ENCODE measurements at regions not wholly inside any gene's neighbourhood (a gene's known extent, or its start where the extent isn't known, plus 50 kb on each side); places are given as distances from the start of the nearest gene placed in this dataset.
A peak's percentile ranks its signal among the peaks of the same experiment; 100 is the strongest.
"Not testable (repeated sequence)": the region's sequence is repeated elsewhere in the genome, so short reads cannot be mapped to it uniquely, and the experiment has no call there.

DNA sequence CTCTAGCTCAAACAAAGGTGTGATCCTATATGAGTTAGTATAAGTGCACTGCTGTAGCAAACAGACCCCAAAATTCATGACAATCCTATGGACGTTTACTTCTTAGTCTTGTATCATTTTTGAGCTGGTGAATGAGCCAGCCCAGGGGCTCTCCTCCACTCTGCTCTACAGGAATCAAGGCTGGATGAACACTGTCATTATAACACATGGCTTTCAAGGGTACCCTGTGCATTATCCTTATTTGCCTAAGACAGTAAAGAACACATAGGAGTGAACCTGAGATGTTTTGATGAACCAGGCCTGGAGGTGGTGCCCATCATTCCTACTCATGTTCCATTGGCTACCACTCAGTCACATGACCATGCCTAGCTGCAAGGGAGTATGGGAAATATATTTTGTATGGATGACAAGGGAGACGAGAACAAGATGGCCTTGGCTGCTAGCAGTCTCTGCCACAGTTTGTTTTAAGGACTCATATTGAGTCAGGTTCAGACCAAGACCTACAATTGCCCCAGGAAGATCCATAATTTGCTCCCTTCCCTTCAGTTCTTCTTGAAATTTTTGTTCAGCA lies 107.4 kb upstream of the HES1 start:
- DNase-seq = no peak

DNA sequence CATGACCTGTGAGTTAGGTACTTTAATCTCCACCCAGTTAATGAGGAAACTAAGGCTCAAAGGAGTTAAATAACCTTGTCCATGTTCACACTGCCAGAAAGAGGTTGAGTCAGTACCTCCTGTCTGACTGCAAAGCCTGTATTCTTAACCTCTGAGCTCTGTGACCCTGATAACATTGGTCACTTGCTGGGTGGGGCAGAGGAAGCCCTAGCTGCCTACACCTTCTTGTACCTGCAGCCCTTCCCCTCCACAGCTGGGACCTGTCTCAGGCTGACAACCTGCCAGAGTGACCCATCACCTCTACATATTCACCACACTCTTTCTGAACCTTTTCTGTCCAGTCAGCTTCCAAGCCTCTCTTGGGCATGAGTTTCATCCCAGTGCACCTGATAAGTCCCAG lies 106.1 kb upstream of the HES1 start:
- no peak for DNase-seq

DNA sequence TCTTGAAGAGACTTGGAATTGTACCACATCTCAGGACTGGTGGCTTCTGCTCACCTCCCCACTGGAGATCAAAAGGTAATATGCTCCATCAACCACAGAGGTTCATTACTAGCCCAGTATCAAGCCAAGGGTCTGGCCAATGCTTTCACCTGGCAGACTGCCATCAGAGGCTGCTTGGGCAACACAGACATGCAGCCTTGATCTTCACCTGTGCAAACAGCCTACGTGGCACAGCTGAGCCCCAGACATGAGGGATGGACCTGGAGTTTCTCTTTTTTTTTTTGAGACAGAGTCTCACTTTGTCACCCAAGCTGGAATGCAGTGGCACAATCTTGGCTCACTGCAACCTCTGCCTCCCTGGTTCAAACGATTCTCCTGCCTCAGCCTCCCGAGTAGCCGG lies 105.6 kb upstream of the HES1 start:
- no peak for DNase-seq

DNA sequence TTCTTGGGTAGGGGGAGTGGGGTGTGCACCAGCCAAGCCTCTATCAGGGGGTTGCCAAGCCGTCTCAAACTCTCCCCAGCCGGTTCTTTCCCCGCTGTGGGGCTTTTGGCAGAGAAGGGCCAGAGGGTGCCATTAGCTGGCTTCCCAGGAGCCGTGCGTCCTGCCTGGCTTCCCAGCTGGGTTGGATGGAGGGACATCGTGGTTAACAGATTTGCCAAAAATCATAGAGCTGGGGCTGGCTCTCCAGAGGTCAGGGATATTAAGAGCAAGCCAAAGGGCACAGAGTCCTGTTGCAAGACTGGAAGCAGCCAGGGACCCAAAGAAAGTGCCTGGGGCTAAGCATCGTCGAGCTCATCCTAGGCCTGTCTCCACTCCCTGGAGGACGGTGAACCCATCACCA lies 104.6 kb upstream of the HES1 start:
- DNase-seq = no peak

DNA sequence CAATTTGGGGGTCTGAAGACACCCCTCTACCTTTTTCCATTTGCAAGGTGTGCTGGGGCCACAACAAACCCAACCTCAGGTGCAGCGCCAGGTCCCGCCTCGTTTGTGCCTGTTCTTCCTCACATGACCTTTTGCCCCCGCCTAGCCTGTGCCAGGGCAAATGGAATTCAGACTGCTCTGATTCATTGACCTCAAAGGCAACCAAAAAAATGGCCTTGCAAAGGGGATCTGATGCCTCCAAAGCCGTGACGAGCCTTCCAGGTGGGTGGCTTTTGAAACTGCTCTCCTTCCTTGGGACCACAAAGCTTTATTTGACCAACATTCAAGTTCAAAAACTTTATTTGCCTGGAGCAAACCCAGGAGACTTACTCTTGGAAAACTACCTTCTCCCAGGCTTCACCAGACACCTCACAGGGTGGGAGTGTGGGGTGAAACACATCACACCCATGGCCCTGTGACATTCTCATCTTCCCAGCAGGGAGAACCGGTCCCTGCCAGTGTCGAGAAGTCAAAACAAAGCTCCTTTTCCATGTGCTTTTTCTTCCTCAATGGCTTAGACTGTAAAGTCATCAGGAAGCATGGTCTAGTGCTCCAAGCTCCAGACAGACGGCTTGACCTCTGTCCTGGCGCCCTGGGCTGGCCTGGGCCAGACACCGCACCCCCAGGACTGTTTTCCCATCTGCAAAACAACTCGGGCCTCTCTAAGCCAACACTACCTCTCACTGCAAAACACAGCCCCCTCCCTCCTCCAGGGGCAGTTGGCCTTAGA lies 103.9 kb upstream of the HES1 start:
- DNase-seq = no peak

DNA sequence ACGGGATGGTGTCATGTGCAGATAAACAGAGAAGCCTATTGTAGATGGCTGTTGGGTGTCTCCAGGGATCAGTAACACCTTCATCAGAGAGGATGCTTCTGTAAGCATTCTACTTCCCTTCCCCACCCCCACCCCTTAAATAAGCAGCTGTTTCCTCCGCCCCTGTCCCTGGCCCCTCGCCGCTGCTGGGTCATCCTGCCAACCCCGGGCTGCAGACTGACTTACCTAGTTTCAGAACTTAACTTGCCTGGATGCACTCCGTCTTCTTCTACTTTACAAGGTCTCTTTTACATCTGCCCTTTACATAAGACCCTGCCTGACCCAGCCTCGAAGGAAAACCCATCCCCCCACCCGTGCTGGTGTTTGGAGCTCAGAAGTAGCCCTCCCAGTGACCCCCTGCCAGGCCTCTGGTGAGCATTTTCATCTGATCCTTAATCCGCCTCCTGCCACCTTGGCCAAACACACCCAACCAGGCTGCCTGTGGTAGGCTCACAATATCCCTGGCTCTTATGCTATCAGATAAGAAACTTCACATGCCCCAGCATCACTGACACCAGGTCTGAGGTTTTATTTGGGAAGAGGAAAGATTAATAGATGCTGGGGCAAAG lies 103.0 kb upstream of the HES1 start:
- DNase-seq = no peak

DNA sequence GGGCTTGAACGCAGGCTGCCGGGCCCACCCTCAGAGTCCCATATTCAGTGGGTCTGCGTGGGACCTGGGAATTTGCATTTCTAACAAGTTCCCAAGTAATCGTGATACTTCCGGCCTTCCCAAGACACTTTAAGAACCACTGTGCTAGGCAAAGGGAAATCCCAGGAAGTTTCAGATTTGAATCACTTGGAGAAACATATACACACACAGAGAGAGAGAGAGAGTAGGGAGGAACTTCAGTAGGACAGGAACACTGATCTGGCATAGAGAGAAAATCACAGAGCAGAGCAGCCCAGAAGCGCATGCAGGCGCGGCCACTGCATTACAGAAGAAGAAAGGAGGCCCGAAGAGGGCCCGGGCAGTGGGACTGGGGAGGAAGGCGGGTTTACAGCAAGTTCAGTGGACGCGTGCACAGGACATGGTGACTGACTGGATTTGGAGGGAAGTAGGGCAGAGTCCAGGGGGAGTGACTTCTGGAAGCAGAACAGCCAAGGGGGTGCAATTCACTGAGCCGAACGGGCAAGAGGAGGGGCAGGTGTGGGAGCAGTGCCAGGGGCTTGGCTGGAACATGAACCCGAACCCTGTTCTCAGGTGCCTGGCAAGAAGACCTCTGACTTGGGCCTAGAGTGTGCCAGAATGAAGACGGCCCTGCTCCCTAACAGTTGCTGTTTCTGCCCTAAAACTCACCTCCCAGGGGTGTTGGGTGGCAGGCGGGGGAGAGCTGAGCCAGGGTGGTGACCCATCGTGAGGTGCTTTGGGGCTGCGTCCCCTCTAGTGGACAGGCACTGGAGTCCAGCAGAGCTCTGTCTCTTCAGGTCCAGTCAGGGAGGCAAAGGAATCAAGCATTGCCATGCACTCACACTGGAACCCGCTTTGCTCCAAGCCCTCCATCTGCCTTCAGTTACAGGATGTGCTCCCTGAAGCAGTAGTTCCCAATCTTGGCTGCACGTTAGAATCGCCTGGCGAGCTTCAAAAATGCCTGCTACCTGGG lies 101.3 kb upstream of the HES1 start:
- no peak for DNase-seq

DNA sequence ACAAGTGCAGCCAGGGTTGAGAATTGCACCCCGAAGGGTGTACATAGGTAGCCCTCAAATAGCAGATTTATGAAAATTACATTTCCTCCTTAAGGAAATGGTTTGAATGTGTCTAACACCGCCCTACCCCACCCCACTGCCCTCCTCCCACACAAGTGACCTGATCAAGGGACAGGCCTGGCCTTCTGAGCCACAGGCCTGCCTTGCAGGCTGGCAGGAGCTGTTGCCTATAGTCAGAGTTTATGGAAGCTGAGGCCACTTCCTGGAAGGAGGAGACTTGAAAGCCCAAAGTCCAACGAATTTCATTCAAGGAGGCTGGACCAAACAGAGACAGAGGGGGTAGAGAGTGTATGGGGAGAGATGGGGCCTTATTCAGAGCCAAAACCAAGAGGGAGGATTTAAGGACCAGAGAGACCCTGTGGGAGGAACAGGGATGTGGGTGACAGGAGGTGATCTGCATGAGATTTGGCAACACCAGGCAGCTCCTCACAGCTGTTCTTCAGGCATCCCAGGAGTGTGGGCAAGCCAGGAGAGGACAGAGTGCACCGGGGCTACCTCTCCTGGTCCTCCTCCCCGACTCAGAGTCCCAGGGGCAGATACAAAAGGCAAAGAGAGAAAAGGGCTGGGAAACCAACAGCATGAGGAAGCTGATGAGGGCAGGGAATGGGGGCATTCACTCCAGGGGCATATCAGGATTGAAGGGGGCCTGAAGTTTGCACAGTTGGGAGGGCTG lies 100.4 kb upstream of the HES1 start:
- no peak for DNase-seq

DNA sequence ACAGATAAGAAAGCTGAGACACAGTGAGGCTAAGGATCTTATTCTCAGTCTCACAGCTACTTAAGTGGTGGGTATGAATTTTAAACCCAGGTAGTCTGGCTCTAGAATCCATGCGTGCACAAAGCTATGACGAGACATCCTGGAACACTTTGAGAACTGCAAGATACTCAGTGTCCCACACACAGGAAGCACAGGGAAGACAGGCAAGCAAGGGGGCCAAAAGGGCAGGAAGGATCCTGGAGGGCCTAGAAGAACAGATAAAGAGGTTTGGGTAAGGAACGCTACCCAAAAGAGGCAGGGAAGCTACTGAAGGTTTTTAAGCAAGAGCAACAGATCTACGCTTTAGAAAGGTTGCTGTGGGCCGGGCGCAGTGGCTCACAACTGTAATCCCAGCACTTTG lies 99.1 kb upstream of the HES1 start:
- no peak for DNase-seq

DNA sequence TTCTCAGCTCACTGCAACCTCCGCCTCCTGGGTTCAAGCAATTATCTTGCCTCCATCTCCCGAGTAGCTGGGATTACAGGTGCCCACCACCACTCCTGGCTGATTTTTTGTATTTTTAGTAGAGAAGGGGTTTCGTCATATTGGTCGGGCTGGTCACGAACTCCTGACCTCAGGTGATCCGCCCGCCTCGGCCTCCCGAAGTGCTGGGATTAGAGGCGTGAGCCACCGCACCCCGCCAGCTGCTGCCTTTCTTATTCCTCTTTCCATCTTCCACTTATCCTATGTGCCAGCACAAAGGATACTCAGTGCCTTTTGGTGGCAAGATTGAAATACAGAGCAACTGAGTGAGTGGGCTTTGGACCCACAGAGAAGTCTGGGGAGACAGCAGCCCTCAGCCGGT lies 97.6 kb upstream of the HES1 start:
- not testable (repeated sequence) for DNase-seq

DNA sequence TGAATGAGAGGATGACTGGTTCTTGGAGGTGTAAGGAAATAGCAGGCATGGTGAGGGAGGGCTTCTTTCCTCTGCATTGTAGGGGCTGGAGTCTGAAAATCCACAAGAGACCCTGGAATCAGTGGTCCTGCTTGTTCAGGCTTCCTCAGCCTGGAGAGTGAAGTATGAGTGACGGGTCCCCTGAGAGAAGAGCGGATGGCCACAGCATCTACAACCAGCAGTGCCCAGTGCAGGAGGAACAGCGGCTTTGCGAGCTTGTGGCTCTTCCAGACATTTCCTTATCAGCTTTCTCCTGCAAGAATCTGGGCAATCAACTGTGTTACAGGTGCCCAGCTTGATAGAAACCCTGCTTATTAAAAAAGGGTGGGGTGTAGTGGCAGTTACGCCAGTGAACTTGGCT lies 97.0 kb upstream of the HES1 start:
- DNase-seq = no peak

DNA sequence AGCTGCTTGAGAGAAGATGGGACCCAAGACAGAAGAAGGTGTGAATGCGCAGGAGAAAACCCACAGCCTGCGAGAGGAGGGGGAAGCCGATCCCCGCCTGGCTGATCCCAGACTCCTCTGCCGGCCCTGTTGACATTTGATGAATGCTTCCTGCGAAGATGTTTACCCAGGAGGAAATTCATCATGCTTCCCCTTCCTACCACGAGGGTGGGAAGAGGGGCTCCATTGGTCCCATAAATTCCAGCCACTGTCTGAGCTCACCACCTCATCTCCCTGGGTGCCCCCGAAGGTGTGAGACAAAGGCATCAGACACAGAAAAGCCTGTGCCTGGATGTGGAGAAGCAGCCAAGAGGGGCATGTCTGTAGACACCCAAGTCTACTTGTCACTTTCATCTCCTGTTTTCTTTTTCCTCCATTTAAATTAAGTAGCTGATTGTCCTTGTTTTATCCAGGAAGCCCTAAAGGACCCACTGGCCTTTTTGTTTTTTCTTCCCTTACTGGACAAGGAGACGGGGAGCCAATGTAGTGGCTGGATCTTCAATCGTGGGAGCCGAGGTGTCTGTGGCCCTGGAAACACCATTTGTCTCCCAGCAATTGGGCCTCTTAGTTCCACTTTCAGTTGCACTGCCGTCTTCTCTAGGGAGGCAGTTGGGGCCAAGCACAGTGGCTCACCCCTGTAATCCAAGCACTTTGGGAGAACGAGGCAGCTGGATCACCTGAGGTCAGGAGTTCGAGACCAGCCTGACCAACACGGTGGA lies 95.3 kb upstream of the HES1 start:
- DNase-seq = no peak

DNA sequence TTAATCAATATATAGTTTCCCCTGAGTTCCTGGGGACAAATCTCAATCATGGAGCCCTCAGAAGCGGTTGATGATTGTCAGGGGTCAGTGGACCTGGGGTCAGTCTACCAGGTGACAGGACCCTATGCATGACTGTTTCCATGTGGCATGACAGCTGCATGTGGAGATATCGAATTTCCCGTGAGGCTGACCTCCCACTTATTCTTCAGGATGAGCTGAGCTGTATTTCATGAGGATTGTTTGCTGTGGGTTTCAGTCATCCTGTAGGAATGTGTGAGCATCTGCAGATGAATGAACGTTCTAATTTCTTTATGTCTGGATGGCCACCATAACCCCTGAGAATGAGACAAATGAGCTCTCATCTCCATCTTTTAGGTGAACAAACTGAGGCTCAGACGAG lies 93.0 kb upstream of the HES1 start:
- DNase-seq = no peak

DNA sequence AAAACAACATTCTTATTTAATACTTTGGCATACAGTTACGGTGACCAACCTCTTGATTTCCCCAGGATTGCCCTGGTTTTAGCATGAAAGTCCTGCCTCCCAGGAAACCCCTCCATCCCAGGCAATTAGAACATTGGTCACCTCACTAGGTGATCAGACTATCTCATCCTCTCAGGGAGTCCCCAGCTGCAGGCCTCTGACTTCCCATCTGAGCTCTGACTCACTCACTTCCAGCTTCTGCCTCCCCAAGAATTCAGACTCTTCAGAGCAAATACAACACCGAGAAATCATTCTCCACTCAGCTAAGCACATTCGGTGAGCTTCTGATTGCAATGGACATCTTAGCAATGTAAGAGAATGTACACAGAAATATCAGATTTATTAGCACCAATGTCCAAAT lies 92.4 kb upstream of the HES1 start:
- no peak for DNase-seq

DNA sequence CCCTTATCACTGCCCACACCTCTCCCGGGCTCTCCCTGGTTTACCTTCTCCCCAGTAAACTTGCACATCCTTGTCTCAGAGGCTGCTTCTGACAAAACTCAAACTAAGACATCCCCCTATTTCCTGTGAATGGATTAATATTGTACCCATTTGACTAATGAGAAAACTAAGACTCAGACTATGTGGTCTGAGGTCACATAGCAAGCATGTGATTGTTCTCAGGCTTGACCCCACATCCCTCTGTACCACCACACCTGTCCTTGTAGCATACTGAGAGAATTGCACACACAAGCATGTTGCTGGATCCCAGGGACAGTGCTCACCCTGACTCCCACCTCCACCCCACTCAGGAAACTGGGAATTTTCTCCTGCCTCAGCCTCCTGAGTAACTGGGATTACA lies 90.7 kb upstream of the HES1 start:
- DNase-seq = no peak

DNA sequence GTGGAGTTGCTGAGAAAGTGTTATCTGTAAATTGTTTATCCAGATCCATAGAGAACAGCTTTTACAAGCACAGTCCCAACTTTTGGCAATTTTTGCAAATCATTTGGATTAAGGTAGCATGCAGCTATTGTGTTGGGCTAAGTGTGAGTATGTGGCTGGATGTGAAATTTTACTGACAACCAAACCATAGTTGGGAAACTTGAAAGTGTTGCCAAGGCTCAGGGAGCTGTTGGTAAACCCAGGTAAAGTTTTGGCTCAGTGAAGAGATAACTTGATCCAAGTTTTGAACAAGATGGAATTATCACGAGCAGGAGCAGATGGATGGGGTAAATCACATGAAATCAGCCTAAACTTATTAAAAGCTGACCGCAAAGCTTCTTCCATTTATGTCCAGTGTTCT lies 90.0 kb upstream of the HES1 start:
- DNase-seq = no peak

DNA sequence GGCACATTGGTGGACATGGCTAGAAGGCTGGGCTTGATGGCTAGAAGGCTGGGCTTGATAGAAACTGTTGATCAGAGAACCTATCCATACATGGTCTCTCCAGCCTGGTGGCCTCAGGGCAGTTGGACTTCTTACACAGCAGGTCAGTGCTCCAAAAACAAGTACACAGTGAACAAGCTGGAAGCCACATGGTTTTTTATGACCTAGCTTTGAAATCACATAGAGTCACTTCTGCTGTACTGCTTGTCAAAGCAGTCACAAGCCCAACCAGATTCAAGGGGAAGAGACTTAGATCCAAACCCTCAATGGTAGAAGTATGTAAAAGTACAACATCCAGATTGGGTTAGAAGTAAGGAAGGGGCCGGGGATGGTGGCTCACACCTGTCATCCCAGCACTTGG lies 89.4 kb upstream of the HES1 start:
- no peak for DNase-seq

DNA sequence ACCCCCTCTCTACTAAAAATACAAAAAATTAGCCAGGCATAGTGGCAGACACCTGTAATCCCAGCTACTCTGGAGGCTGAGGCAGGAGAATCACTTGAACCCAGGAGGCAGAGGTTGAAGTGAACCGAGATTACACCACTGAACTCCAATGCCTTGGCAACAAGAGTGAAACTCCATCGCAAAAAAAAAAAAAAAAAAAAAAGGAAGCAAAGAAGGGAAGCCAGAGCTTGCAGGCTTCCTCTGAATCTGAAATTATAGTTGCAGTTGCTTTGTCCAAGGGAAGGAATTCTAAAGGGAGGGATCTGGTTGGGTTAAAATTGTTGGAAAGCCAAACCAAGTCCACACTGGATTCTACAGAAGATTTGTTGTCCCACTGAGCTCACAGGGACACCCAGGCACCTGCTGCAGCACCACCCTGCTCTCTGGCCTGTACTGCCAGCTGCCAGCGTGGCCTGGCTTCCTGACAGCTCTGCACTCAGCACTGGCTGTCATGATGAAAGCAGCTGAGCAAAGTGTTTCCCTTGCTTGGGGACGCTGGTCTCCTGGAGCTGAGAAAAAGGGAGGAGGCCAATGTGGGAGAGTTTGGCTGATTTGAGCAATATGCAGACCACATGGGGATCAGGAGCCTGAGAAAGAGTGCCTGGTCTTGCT lies 88.8 kb upstream of the HES1 start:
- peak; percentile 76 for DNase-seq

DNA sequence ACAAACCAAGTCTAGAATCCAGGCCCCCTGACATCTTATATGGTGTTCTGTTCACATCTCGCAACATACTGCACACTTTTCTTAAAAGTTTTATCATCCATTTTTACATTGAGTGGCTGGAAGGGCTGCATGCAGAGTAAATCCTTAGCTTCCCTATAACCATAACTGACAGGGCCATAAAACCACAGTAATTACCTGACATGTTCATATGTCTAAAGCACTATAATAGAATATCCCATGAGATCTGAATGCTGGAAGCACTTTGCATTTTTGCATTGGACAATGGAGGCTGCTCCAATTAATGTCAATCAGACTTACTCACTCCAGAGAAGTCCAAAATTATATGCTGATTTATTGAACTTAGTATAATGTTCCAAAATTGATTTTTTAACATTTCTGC lies 86.6 kb upstream of the HES1 start:
- DNase-seq = no peak

DNA sequence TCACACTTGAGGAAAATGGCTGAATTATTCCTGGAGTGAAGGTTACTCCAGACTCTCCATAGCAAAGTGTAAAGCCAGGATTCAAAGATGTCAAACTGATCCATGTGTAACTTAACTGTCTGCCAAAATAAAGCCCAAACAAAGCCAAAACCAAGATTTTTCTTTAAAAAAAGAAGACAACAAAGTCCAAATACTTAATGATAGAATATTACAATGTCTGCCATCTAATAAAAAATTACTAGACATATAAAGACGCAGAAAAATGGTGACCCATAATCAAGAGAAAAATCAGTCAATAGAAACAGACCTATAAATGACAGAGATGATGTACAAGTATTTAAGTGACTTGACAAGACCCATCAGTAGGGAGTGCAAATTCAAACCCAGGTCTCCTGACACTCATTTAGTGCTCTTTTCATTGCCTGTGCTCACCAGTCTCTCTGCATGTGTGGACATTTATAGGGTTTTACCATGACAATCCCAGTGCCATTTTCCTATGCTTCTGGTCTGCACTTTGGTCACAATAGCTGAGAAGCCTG lies 85.1 kb upstream of the HES1 start:
- no peak for DNase-seq

Measured in right forelimb (tissue), 1 donor.